BJ (cell line): ENCODE measurements at regions not wholly inside any gene's neighbourhood (a gene's known extent, or its start where the extent isn't known, plus 50 kb on each side); places are given as distances from the start of the nearest gene placed in this dataset.

ENCODE experiments used
- CTCF ChIA-PET: fragments of 350-600 bp; formaldehyde crosslinking; extraction: SDS; loops from one replicate; lab custom pipeline; 2021; ENCODE audit warnings: antibody characterized with exemption, inconsistent platforms; lab: Yijun Ruan, JAX
- POLR2A ChIA-PET: fragments of 300-600 bp; sonication (Branson Sonifier 250); formaldehyde crosslinking; extraction: SDS; loops from one replicate; lab custom pipeline; 2021; ENCODE audit warnings: antibody characterized with exemption; lab: Charles Lee
- DNase-seq: peaks from one replicate; pipeline ENCODE4 v3.0.0-alpha.2; 2011; ENCODE audit warnings: low read depth
- H3K27me3 ChIP-seq: 2 replicates; pipeline ENCODE4 v1.6.0; 2011; ENCODE audit warnings: low read length; ENCODE audit not compliant: control insufficient read depth, insufficient read depth
- H3K36me3 ChIP-seq: 2 replicates; pipeline ENCODE4 v1.5.1; 2011; ENCODE audit warnings: low read length; ENCODE audit not compliant: control insufficient read depth, insufficient read depth
- H3K4me3 ChIP-seq: 2 replicates; pipeline ENCODE4 v1.5.1; 2011; ENCODE audit warnings: low read depth, mild to moderate bottlenecking, control low read depth, low read length
- CTCF ChIP-seq: IDR thresholded peaks from 2 replicates; pipeline ENCODE4 v1.5.1; 2011; ENCODE audit warnings: low read depth, mild to moderate bottlenecking, control low read depth, inconsistent platforms, low read length, moderate library complexity; ENCODE audit not compliant: insufficient read depth

- no peak for DNase-seq
- H3K4me3 ChIP-seq = no peak overlapping the region
- H3K27me3 ChIP-seq = peaks cover 12% of the 10 kb centered on the region
- ChIA-PET CTCF (interaction anchor here (1.4 kb wide), 1 partner anchor 162 kb away, joined by 4 read pairs; no protein-coding TSS in a partner anchor), POLR2A (no interaction called here)
- no peak for TF ChIP-seq CTCF
- H3K36me3 ChIP-seq = no peaks in the 10 kb centered on the region
Observed at GRCh38 chr4:1517592-1518411, 111.6 kb upstream of the NKX1-1 start.

GRCh38 chr4:1516881-1517480, 110.7 kb upstream of the NKX1-1 start:
- H3K27me3 ChIP-seq = peaks cover 12% of the 10 kb centered on the region
- POLR2A ChIA-PET = no interaction called here
- CTCF ChIA-PET = interaction anchor here (0.8 to 1.4 kb wide), 2 partner anchors 112 to 161 kb away, joined by 3 to 4 read pairs; no protein-coding TSS in a partner anchor

GRCh38 chr4:1516261-1516660, 110.0 kb upstream of the NKX1-1 start:
- Histone ChIP-seq H3K4me3 (no peak overlapping the region), H3K27me3 (peaks cover 9% of the 10 kb centered on the region), H3K36me3 (no peaks in the 10 kb centered on the region)
- no peak for TF ChIP-seq CTCF
- ChIA-PET CTCF (interaction anchor here (1.4 kb wide), 1 partner anchor 160 kb away, joined by 4 read pairs; no protein-coding TSS in a partner anchor), POLR2A (no interaction called here)
- DNase-seq = no peak

More at GRCh38 chr4:1516881-1517480, 110.7 kb upstream of the NKX1-1 start:
- no peaks in the 10 kb centered on the region for H3K36me3 ChIP-seq
- DNase-seq = no peak
- H3K4me3 ChIP-seq = no peak overlapping the region
- TF ChIP-seq CTCF = no peak

GRCh38 chr4:1515763-1516162, 109.5 kb upstream of the NKX1-1 start:
- CTCF ChIA-PET = no interaction called here
- no peak for DNase-seq
- H3K27me3 ChIP-seq = peaks cover 9% of the 10 kb centered on the region

More at GRCh38 chr4:1515763-1516162, 109.5 kb upstream of the NKX1-1 start:
- H3K36me3 ChIP-seq = no peaks in the 10 kb centered on the region
- TF ChIP-seq CTCF = no peak
- no peak overlapping the region for H3K4me3 ChIP-seq
- POLR2A ChIA-PET = no interaction called here
